ENCODE measurements at regions not wholly inside any gene's neighbourhood (a gene's known extent, or its start where the extent isn't known, plus 50 kb on each side); places are given as distances from the start of the nearest gene placed in this dataset.
A peak's percentile ranks its signal among the peaks of the same experiment; 100 is the strongest.
"Not testable (repeated sequence)": the region's sequence is repeated elsewhere in the genome, so short reads cannot be mapped to it uniquely, and the experiment has no call there.

DNA sequence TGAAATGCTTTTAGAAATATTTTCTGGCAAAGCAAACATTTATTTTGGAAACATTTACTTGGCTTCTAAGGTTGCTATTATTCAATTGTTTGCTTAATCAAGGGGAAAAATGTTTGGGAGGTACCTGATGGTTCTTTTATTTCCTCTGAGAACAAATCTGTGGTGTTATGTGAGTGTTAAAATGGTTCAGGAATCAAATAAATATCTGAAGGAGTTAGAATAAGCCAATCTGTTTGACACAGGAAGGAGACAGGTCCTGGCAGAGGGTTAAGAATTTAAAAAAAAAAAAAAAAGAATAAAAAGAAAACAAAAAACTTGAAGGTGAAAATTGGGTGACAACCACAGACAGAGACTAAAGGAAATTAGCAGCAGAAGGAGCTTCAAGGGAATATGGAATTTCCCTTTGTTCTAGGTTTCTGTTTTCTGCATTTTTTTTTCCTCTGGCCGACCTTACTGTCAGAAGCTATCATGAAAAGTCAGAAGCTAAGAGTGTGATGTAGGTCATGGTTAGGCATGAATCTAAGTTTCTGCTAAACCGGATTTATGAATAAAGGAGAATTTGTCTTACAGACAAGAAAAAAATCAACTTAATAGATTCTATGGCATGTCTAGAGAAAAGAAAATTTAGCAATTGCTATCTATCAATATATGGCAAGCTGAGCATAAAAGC lies 78.6 kb upstream of the PNPLA4 start:
- H3K27ac Mint-ChIP-seq: no peak overlapping the region
- POLR2A ChIA-PET: no interaction called here
- no peaks in the 10 kb centered on the region for H3K36me3 Mint-ChIP-seq
- H3K9me3 Mint-ChIP-seq: no peaks in the 10 kb centered on the region
- intact Hi-C loops (cut with micrococcal nuclease): no loop called here
- no peaks in the 10 kb centered on the region for H3K4me1 Mint-ChIP-seq (ENCODE audit: low read depth)
- no peak overlapping the region for H3K4me3 Mint-ChIP-seq
- H3K27me3 Mint-ChIP-seq: no peaks in the 10 kb centered on the region
- no peak for DNase-seq
- CTCF ChIA-PET: no interaction called here

DNA sequence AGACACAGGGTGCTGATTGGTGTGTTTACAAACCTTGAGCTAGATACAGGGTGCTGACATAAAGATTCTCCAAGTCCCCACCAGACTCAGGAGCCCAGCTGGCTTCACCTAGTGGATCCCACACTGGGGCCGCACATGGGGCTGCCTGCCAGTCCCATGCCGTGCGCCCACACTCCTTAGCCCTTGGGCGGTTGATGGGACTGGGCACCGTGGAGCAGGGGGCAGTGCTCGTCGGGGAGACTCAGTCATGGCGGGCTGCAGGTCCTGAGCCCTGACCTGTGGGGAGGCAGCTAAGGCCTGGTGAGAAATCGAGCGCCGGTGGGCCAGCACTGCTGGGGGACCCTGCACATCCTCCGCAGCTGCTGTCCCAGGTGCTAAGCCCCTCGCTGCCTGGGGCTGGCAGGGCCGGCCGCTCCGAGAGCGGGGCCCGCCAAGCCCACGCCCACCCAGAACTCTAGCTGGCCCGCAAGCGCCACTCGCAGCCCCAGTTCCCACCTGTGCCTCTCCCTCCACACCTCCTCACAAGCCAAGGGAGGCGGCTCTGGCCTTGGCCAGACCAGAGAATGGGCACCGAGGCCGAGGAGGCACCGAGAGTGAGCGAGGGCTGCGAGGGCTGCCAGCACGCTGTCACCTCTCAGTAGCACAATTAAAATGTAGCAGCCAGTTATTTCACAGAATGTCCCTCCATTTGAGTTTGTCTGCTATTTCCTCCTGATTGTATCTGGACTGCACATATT lies 76.1 kb upstream of the PNPLA4 start:
- Mint-ChIP-seq H3K27me3 (no peaks in the 10 kb centered on the region), H3K4me3 (no peak overlapping the region), H3K9me3 (no peaks in the 10 kb centered on the region), H3K36me3 (no peaks in the 10 kb centered on the region), H3K27ac (no peak overlapping the region), H3K4me1 (ENCODE audit: low read depth) (no peaks in the 10 kb centered on the region)
- ChIA-PET CTCF (no interaction called here), POLR2A (no interaction called here)
- intact Hi-C loops (cut with micrococcal nuclease): no loop called here
- DNase-seq: no peak

DNA sequence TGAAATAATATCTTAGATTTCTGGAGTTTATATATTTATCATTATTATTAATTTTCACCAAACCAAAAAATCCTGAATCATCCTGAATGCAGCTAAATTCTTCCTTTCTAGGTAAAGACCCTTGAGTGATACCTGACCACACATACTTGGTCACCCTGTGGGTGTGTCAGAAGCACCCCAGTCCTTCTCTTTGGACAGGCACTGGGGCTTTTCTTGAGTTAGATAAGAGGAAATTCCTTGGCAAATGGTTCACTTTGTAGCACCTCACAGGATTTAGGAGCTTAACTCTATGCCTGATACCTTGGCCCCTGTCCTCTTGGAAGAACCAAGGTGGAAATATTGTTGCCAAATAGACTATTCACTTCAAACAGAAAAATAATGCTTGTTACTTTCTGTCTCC lies 69.6 kb upstream of the PNPLA4 start:
- Mint-ChIP-seq H3K4me1 (ENCODE audit: low read depth) (no peaks in the 10 kb centered on the region), H3K9me3 (no peaks in the 10 kb centered on the region), H3K4me3 (no peak overlapping the region), H3K27me3 (no peaks in the 10 kb centered on the region), H3K27ac (no peak overlapping the region), H3K36me3 (no peaks in the 10 kb centered on the region)
- ChIA-PET CTCF (interaction anchor here (1.0 to 1.2 kb wide), 2 partner anchors 742 to 751 kb away, joined by 3 to 4 read pairs; no protein-coding TSS in a partner anchor), POLR2A (no interaction called here)
- no peak for DNase-seq
- intact Hi-C loops (cut with micrococcal nuclease): loop anchor here (1.0 kb wide), 1 partner anchor 741 kb away; no protein-coding TSS in a partner anchor

DNA sequence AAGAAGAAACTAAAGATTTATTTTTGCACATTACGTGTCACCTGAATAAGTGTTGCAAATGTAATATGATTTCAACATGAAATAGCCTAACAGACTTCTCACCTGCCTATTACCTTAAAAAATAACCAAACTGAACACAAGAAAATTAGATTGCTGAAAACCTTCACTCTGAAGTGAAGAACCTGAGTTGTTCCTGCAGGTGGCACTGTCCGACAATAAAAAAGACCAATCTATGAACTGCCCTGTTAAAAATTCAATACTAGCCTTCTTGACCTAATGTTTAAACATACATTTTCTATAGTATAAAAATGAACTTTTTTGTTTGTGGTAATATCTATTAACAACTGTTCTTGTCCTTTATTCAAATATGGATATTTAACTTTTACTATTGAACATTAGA lies 69.2 kb upstream of the PNPLA4 start:
- no peaks in the 10 kb centered on the region for H3K36me3 Mint-ChIP-seq
- H3K4me3 Mint-ChIP-seq: no peak overlapping the region
- DNase-seq: peak; percentile 18
- H3K9me3 Mint-ChIP-seq: no peaks in the 10 kb centered on the region
- intact Hi-C loops (cut with micrococcal nuclease): loop anchor here (1.0 kb wide), 1 partner anchor 742 kb away; no protein-coding TSS in a partner anchor
- no peak overlapping the region for H3K27ac Mint-ChIP-seq
- POLR2A ChIA-PET: no interaction called here
- no peaks in the 10 kb centered on the region for H3K4me1 Mint-ChIP-seq (ENCODE audit: low read depth)
- CTCF ChIA-PET: interaction anchor here (1.0 to 1.2 kb wide), 2 partner anchors 742 to 751 kb away, joined by 3 to 4 read pairs; no protein-coding TSS in a partner anchor
- no peaks in the 10 kb centered on the region for H3K27me3 Mint-ChIP-seq

DNA sequence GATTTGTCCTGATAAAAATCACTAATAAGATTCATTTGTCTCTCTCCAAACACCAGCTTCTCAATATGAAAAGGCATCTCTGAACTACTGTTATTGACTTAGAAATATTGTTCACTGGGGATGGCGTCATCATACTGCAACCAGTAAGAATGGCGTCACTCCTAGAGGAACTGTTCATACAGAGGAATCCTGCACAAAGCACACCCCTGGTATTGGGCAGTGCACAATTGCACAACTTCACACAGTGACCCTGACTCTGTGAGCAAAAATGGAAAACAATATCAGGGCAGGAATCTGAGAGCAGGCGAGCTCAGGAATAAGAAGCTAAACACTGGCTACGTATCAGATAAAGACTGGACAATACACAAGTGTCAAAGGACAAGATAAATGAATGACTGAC lies 66.7 kb upstream of the PNPLA4 start:
- H3K9me3 Mint-ChIP-seq: no peaks in the 10 kb centered on the region
- no peak overlapping the region for H3K27ac Mint-ChIP-seq
- H3K27me3 Mint-ChIP-seq: no peaks in the 10 kb centered on the region
- CTCF ChIA-PET: no interaction called here
- intact Hi-C loops (cut with micrococcal nuclease): no loop called here
- H3K36me3 Mint-ChIP-seq: no peaks in the 10 kb centered on the region
- POLR2A ChIA-PET: no interaction called here
- no peak overlapping the region for H3K4me3 Mint-ChIP-seq
- no peaks in the 10 kb centered on the region for H3K4me1 Mint-ChIP-seq (ENCODE audit: low read depth)
- DNase-seq: no peak

DNA sequence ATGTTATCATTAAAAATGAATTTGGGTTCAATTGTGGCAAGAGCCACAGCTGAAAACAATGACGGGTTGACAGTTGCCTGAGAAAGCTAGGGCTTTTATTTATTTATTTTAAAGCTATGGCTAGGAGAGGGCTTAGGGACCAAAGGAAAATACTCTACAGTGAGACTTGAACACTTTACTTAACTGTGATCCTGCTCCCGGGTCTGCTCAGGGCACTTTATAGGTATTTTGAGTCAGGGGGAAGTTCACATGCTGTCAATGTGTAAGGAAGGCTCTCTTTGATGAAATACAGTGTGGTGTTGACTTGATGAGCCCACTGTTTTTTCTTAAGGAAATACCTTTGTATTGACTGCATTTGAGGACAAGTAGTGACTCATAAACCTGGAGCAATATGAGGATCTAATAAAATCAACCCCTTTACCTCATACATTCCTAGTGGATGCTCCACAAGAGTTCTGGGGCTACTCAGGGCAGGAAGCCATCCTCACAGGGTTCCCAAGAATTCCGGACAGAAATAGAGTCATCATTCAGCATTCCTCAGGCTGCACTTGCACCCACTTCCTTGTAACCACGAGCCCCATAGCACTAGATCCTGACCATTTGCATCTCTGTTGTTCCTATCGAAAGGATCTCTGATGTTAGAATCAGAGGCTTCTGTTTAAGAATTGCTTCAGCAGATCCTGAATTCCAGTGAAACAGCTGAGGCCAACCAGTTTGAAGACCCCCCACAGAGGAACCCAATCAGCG lies 61.0 kb upstream of the PNPLA4 start:
- H3K9me3 Mint-ChIP-seq; H3K36me3 Mint-ChIP-seq; DNase-seq; H3K27me3 Mint-ChIP-seq; intact Hi-C loops (cut with micrococcal nuclease); H3K4me3 Mint-ChIP-seq; POLR2A ChIA-PET; CTCF ChIA-PET; H3K4me1 Mint-ChIP-seq (ENCODE audit: low read depth); H3K27ac Mint-ChIP-seq: not testable (repeated sequence)

DNA sequence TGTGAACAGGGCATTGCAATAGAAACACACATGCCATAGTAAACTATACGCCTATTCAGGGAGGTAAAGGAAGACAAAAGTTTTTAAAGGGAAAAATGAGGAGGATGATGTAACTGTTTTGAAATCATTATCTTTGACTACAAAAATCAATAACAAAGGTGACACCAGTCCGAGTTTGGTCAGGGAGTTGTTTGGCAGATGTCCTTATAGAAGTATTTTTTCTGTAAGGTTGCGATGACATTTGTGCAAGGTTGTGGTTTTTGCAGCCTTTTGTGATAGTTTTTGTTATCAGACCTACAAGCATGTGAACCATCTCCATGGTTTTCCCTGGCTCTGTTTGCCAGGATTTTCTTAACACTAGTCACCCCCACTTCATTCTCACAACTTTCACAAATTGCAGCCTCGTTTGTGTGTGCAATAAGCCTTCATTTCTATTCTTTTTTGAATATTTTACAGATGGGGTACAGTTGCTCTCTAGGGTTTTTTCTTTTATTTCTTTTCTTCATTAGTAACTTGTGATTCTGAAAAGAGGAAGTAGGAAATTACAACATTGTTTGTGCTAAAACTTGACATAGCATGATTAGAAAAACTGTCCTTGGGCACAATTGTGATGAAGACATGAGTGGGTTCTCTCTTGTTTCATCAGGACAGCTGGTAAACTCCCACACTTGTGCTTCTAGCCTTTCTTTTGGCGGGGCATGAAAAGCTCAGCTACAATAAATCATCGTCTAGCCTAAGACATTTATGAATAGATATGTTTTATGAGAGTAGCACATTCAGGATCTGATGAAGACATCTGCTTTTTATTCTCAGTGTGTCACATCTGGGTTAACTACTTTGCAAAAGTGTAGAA lies 60.2 kb upstream of the PNPLA4 start:
- no peak overlapping the region for H3K27ac Mint-ChIP-seq
- no peaks in the 10 kb centered on the region for H3K36me3 Mint-ChIP-seq
- POLR2A ChIA-PET: no interaction called here
- no peak for DNase-seq
- H3K9me3 Mint-ChIP-seq: no peaks in the 10 kb centered on the region
- no peaks in the 10 kb centered on the region for H3K27me3 Mint-ChIP-seq
- CTCF ChIA-PET: no interaction called here
- no peaks in the 10 kb centered on the region for H3K4me1 Mint-ChIP-seq (ENCODE audit: low read depth)
- no peak overlapping the region for H3K4me3 Mint-ChIP-seq
- intact Hi-C loops (cut with micrococcal nuclease): no loop called here

DNA sequence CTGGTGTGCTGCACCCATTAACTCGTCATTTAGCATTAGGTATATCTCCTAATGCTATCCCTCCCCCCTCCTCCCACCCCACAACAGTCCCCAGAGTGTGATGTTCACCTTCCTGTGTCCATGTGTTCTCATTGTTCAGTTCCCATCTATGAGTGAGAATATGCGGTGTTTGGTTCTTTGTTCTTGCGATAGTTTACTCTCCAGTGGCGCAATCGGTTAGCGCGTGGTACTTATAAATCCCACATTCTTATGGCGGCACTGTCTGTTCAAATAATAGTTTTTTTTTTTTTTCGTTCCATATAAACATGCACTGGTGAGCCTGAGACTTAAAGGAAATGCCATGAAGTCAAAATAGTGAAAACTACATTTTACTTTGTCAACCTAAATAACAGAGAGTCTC lies 59.5 kb upstream of the PNPLA4 start:
- H3K36me3 Mint-ChIP-seq; POLR2A ChIA-PET; DNase-seq; H3K27me3 Mint-ChIP-seq; H3K4me3 Mint-ChIP-seq; H3K4me1 Mint-ChIP-seq (ENCODE audit: low read depth); H3K27ac Mint-ChIP-seq; intact Hi-C loops (cut with micrococcal nuclease); CTCF ChIA-PET; H3K9me3 Mint-ChIP-seq: not testable (repeated sequence)

DNA sequence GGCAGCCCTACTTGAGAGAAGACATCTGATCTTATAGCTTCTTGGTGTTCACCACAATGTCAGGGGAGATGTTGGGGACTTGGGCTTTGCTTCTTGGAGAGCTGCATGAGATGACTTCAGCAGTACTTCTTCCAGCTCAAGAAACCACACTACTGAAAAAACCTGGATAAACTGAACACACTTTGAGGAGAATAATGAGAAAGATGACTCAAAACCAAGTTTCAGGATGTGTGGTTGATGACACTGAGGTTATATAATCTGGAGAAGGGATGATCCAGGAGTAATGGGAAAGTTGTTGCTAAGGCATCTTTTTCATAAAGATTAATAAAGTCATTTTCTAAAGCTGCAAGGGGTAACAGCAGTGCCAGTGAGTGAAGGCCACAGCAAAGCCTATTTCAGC lies 58.4 kb upstream of the PNPLA4 start:
- intact Hi-C loops (cut with micrococcal nuclease): no loop called here
- Mint-ChIP-seq H3K4me3 (no peak overlapping the region), H3K9me3 (no peaks in the 10 kb centered on the region), H3K27ac (no peak overlapping the region), H3K36me3 (no peaks in the 10 kb centered on the region), H3K4me1 (ENCODE audit: low read depth) (no peaks in the 10 kb centered on the region), H3K27me3 (no peaks in the 10 kb centered on the region)
- ChIA-PET CTCF (no interaction called here), POLR2A (no interaction called here)
- DNase-seq: no peak

DNA sequence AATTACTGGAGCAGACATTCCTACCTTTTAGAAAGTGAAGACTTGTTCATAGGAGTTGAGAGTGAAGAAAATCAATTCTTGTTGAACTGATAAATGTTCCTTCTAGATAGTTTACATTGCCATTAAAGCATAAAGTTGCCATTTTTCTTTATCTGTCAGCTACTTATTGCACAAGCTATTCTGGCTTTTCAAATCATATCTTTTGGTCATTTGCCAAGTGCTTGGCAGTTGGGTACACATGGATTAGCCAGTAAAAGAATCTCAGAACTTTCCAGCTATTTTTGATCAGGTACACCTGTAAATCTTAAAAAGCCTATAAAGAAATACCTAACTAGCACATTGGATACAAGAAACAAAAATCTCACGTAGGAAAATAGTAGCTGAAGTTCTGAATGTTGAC lies 56.4 kb upstream of the PNPLA4 start:
- intact Hi-C loops (cut with micrococcal nuclease): no loop called here
- ChIA-PET CTCF (no interaction called here), POLR2A (no interaction called here)
- Mint-ChIP-seq H3K9me3 (no peaks in the 10 kb centered on the region), H3K4me3 (no peak overlapping the region), H3K27me3 (no peaks in the 10 kb centered on the region), H3K36me3 (no peaks in the 10 kb centered on the region), H3K4me1 (ENCODE audit: low read depth) (no peaks in the 10 kb centered on the region), H3K27ac (no peak overlapping the region)
- no peak for DNase-seq

Data from activated CD4-positive, alpha-beta memory T cell treated with anti-CD3 and anti-CD28 coated beads for 36 hours (primary cell).